ENCODE measurements at regions not wholly inside any gene's neighbourhood (a gene's known extent, or its start where the extent isn't known, plus 50 kb on each side); places are given as distances from the start of the nearest gene placed in this dataset.

DNA sequence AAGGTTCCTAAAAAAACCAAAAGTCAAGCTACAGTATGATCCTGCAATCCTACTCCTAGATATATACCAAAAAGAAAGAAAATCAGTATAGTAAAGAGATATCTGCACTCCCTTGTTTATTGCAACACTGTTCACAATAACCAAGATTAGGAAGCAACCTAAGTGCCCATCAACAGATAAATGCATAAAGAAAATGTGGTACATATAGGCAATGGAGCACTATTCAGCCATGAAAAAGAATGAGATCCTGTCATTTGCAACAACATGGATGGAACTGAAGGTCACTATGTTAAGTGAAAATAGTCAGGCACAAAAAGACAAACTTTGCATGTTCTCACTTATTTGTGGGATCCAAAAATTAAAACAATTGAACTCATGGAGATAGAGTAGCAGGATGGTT is 1159.5 kb upstream of the AUTS2 start:
- Histone ChIP-seq H2BK20ac (ENCODE audit: low read depth, low read length) (no peak overlapping the region), H2AK9ac (replicated peaks; ENCODE audit: low read depth, low read length, poor library complexity) (no peak overlapping the region), H3K79me1 (ENCODE audit: low read depth in 1 of 2, low read length in 2 of 2) (no peaks in the 10 kb centered on the region), H3K4me1 (ENCODE audit: control insufficient read depth, insufficient read depth, low read length) (no peaks in the 10 kb centered on the region), H2BK5ac (ENCODE audit: low read depth, low read length, poor library complexity, severe bottlenecking) (no peak overlapping the region), H3K36me3 (ENCODE audit: control insufficient read depth, insufficient read depth, low read length) (no peaks in the 10 kb centered on the region), H3K4me2 (ENCODE audit: low read depth, low read length) (no peak overlapping the region), H3K4me3 (ENCODE audit: insufficient read depth, low read depth, low read length) (no peak overlapping the region), H3K18ac (ENCODE audit: low read depth, low read length) (no peak overlapping the region), H2AK5ac (ENCODE audit: low read depth, low read length) (no peak overlapping the region), H3K14ac (replicated peaks; ENCODE audit: low read depth, low read length) (no peak overlapping the region), H3K27ac (ENCODE audit: insufficient read depth, low read length) (no peak overlapping the region), H3K9ac (ENCODE audit: low read depth, low read length) (no peak overlapping the region), H3K56ac (ENCODE audit: extremely low read depth, insufficient read depth, low read length) (no peak overlapping the region), H4K8ac (ENCODE audit: low read depth in 2 of 2, low read length in 2 of 2) (no peak overlapping the region), H2BK15ac (ENCODE audit: low read depth, low read length) (no peak overlapping the region), H3K9me3 (ENCODE audit: control insufficient read depth, insufficient read depth, low read length) (peaks cover 4% of the 10 kb centered on the region; the same call in 1 of the 2 replicates), H2AFZ (replicated peaks; ENCODE audit: low read length, poor library complexity) (no peak overlapping the region), H4K91ac (ENCODE audit: insufficient read depth, low read depth, low read length) (no peak overlapping the region), H3K27me3 (ENCODE audit: control insufficient read depth, insufficient read depth, low read length) (no peaks in the 10 kb centered on the region), H3K9me1 (ENCODE audit: insufficient read depth, low read length) (no peaks in the 10 kb centered on the region), H3K23ac (ENCODE audit: low read depth, low read length) (no peak overlapping the region), H4K5ac (ENCODE audit: low read depth, low read length) (no peak overlapping the region), H2BK120ac (ENCODE audit: low read depth, low read length) (no peak overlapping the region), H3K4ac (ENCODE audit: low read depth, low read length) (no peak overlapping the region), H4K20me1 (ENCODE audit: insufficient read depth, low read length) (no peaks in the 10 kb centered on the region)
- ChIA-PET CTCF (no interaction called here), POLR2A (ENCODE audit: unreplicated experiment) (no interaction called here)
- TF ChIP-seq, protein P1, sequence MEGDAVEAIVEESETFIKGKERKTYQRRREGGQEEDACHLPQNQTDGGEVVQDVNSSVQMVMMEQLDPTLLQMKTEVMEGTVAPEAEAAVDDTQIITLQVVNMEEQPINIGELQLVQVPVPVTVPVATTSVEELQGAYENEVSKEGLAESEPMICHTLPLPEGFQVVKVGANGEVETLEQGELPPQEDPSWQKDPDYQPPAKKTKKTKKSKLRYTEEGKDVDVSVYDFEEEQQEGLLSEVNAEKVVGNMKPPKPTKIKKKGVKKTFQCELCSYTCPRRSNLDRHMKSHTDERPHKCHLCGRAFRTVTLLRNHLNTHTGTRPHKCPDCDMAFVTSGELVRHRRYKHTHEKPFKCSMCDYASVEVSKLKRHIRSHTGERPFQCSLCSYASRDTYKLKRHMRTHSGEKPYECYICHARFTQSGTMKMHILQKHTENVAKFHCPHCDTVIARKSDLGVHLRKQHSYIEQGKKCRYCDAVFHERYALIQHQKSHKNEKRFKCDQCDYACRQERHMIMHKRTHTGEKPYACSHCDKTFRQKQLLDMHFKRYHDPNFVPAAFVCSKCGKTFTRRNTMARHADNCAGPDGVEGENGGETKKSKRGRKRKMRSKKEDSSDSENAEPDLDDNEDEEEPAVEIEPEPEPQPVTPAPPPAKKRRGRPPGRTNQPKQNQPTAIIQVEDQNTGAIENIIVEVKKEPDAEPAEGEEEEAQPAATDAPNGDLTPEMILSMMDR (conservative IDR thresholded peaks at IDR 0.05; ENCODE audit: low read depth, low read length): no peak
- TF ChIP-seq RAD21 (IDR thresholded peaks at IDR 0.05; ENCODE audit: low read length) (no peak), CHD1 (IDR thresholded peaks at IDR 0.05; ENCODE audit: low read depth, low read length) (no peak), POLR2A (IDR thresholded peaks at IDR 0.05; ENCODE audit: low read depth, low read length) (no peak), BHLHE40 (IDR thresholded peaks at IDR 0.05; ENCODE audit: low read depth, low read length) (no peak), MAZ (IDR thresholded peaks at IDR 0.05; ENCODE audit: borderline replicate concordance, low read depth, low read length) (no peak), FOS (IDR thresholded peaks at IDR 0.05; ENCODE audit: low read depth, low read length) (no peak), MXI1 (IDR thresholded peaks at IDR 0.05; ENCODE audit: borderline replicate concordance, low read depth, low read length) (no peak), MAFK (IDR thresholded peaks at IDR 0.05; ENCODE audit: low read depth, low read length) (no peak), RFX5 (IDR thresholded peaks at IDR 0.05; ENCODE audit: low read depth, low read length) (no peak), NFE2L2 (IDR thresholded peaks at IDR 0.05; ENCODE audit: low read depth, low read length) (no peak), RCOR1 (IDR thresholded peaks at IDR 0.05; ENCODE audit: insufficient replicate concordance, low read length) (no peak)
- TF ChIP-seq, protein P2, sequence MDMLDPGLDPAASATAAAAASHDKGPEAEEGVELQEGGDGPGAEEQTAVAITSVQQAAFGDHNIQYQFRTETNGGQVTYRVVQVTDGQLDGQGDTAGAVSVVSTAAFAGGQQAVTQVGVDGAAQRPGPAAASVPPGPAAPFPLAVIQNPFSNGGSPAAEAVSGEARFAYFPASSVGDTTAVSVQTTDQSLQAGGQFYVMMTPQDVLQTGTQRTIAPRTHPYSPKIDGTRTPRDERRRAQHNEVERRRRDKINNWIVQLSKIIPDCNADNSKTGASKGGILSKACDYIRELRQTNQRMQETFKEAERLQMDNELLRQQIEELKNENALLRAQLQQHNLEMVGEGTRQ (IDR thresholded peaks at IDR 0.05; ENCODE audit: low read depth, low read length): no peak
- no TSS peak for BruUV-seq (replicated peaks)
- in situ Hi-C loops (cut with MboI; ENCODE audit: low sequenced_read_pairs) (no loop called here), dilution Hi-C loops (cut with HindIII; ENCODE audit: low sequenced_read_pairs, unreplicated experiment) (no loop called here), intact Hi-C loops (cut with micrococcal nuclease) (no loop called here)
- ATAC-seq (ENCODE audit: low read depth) (no peak), DNase-seq (no peak)

Data from IMR-90 (cell line).